Fibroblast of the aortic adventitia (primary cell): ENCODE measurements at regions not wholly inside any gene's neighbourhood (a gene's known extent, or its start where the extent isn't known, plus 50 kb on each side); places are given as distances from the start of the nearest gene placed in this dataset.

Experiments
- DNase-seq: peaks from one replicate; pipeline ENCODE4 v3.0.0-alpha.2; 2010; ENCODE audit warnings: low read depth
- H3K4me3 ChIP-seq: 2 replicates; pipeline ENCODE4 v1.5.1; 2011; ENCODE audit warnings: low read depth, mild to moderate bottlenecking, control low read depth, low read length, moderate library complexity
- TF ChIP-seq, protein P1 (sequence below): IDR thresholded peaks from 2 replicates; pipeline ENCODE4 v1.5.1; 2011; ENCODE audit warnings: mild to moderate bottlenecking, low read length, control low read depth, inconsistent platforms; ENCODE audit not compliant: insufficient read depth

DNA sequence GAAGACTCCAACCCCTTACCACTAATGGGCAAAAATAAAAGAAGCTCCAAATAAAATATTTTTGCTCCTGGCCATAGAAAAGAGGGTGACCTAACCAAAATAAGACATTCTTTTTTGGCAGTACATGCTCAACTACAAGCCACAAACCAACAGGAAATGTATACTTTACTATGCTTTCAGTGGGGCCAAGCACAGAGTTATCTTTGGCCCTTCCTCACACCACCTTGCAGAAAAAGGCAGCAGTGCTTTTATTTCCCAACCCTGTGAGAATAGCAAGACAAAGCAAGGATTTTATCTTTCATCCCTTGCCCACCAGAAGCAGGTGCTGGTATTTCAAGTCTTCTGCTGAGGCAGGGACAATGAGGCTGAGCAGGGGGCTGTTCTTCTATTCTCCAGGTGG is 1493.1 kb downstream of the CDH11 start:
- TF ChIP-seq, protein P1, sequence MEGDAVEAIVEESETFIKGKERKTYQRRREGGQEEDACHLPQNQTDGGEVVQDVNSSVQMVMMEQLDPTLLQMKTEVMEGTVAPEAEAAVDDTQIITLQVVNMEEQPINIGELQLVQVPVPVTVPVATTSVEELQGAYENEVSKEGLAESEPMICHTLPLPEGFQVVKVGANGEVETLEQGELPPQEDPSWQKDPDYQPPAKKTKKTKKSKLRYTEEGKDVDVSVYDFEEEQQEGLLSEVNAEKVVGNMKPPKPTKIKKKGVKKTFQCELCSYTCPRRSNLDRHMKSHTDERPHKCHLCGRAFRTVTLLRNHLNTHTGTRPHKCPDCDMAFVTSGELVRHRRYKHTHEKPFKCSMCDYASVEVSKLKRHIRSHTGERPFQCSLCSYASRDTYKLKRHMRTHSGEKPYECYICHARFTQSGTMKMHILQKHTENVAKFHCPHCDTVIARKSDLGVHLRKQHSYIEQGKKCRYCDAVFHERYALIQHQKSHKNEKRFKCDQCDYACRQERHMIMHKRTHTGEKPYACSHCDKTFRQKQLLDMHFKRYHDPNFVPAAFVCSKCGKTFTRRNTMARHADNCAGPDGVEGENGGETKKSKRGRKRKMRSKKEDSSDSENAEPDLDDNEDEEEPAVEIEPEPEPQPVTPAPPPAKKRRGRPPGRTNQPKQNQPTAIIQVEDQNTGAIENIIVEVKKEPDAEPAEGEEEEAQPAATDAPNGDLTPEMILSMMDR: no peak
- DNase-seq: no peak
- no peak overlapping the region for H3K4me3 ChIP-seq

DNA sequence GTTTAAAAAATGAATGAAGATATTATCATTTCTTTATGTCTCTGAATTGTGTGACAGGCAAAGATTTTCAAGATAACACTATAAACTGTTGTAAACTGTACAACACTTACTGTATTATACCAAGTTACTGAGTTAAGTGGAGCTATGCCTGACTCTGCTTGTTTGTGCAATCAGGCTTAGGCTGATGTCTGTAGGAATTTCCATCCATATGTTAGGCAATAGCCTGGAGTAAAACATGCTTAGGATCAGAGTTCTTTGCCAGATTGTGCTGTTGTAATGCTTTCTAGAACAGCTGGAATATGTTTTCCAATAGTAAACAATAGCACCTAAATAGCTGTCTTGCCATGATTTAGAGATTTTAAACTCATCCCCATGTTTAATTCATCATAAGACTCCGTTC is 1496.7 kb downstream of the CDH11 start:
- no peak overlapping the region for H3K4me3 ChIP-seq
- no peak for DNase-seq
- TF ChIP-seq, protein P1: no peak

DNA sequence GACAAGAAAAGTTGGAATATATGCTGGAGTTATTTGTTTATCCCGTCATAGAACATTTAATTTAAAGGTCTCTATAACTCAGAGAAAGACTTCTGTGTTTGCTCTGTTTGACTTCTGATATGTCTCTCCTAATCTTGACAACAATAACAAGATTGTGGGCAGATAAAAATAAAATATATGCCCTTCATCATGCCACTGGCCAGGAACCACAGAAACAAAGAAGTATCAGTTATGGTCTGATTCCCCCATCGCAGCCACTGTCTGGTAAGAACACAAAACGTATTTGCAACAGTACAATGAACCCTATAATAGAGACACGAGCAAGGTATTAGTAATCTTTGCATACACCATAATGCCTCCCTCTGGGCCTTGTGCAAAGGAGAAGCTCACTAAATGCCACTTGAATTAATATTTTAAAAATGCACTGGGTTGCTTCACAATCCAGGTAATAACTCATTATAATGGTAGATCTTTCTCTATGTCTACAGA is 1498.3 kb downstream of the CDH11 start:
- DNase-seq: no peak
- TF ChIP-seq, protein P1: no peak
- H3K4me3 ChIP-seq: no peak overlapping the region

DNA sequence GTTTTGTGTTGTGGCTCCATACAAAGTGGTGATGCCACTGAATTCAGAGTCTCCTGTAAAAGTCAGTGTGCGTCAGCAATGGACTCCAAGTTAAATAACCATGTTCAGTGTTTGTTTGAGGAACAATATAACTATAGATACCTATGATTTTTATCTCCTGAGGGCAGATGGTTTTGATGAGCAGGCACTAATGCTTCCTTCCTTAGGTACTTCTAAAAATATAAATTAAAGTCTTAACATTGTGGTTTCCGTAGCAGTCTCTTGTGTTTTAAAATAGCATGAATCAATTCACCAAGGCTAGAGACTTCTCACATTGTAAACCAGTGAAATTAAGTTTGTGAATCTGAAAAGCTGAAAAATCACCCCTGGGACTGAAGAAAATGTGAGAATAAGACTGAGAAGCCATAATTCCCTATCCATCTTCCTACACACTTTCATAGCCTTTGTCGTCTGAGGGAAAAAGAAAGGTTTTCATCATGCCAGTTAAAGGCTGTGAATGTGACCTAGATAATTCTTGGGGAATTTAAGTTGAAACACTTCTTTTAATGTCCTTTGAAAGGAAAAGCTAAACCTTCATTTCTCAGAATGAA is 1502.9 kb downstream of the CDH11 start:
- TF ChIP-seq, protein P1: no peak
- DNase-seq: no peak
- H3K4me3 ChIP-seq: no peak overlapping the region

DNA sequence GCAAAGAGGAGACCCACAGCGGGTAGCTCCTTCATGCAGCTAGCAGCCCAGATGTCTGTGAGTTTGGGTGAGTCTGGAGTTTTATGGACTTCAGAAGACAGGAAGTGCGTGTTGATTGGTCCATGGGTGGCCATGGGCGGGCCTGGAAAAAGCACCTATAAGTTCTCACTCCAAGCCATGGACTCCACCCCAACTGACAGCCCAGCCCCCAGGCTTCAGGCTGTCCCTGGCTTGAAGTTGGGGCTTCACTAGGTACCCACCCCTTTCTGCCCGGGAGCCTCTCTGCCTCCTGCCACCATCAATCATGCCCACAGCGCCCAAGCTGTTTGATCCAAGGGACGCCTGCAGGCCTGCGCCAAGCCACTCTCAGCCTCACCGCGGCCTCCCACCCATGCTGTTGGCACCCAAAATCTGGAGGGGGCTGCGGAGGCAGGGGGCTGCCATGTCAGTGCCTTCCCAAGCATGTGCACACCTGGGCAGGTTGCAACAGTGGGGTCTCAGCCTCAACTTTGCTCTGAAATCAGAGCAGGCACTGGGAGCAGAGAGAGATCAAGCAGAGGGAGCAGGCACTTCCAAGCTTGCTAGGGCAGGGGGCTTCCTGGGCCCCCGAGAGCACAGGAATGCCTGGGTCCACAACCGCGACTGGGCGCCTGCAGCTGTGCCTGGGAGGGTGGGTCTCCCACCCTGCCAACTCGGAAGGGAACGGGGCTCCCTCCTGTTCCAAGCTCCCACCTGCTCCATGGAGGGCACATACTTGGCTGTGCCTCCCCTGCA is 1503.7 kb downstream of the CDH11 start:
- H3K4me3 ChIP-seq: no peak overlapping the region
- TF ChIP-seq, protein P1: no peak
- DNase-seq: no peak

DNA sequence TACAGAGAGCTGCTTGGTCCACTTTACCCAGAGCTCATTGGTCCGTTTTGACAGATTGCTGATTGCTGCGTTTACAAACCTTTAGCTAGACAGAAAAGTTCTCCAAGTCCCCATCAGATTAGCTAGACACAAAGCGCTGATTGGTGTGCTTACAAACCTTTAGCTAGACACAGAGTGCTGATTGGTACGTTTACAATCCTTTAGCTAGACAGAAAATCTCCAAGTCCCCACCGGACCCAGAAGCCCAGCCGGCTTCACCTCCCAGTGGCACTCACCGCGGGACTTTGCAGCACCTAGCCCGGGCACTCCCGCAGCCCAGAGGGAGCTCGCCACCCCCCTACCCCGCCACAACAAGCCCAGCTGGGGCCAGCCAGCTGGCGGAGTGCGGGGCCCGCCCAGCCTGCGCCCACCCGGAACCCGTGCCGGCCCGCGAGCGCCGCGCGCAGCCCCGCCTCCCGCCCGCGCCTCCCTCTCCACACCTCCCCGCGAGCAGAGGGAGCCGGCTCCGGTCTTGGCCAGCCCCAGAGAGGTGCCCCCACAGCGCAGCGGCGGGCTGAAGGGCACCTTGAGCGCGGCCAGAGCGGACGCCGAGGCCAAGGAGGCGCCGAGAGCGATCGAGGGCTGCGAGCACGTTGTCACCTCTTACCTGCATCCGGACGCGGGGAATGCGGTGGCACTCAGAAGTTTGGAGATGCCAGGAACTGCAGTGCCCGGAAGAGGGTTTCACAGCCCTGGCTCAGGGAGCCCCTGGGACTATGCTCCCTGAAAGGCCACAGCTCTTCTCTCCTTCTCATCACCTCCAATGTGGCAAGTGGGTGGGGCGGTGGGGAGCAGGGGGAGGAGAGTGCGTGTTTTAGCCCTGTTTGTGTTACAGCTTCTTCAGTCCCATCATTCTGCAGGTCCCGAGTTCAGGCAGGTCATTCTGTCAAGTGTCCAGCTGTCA is 1504.5 kb downstream of the CDH11 start:
- DNase-seq: no peak
- TF ChIP-seq, protein P1: no peak
- H3K4me3 ChIP-seq: no peak overlapping the region
